ENCODE measurements at regions not wholly inside any gene's neighbourhood (a gene's known extent, or its start where the extent isn't known, plus 50 kb on each side); places are given as distances from the start of the nearest gene placed in this dataset.

GRCh38 chr4:4709736-4710135 is 149.7 kb upstream of the MSX1 start:
- no peak for TF ChIP-seq POLR2A (IDR thresholded peaks at IDR 0.05)
- TF ChIP-seq, protein P1, sequence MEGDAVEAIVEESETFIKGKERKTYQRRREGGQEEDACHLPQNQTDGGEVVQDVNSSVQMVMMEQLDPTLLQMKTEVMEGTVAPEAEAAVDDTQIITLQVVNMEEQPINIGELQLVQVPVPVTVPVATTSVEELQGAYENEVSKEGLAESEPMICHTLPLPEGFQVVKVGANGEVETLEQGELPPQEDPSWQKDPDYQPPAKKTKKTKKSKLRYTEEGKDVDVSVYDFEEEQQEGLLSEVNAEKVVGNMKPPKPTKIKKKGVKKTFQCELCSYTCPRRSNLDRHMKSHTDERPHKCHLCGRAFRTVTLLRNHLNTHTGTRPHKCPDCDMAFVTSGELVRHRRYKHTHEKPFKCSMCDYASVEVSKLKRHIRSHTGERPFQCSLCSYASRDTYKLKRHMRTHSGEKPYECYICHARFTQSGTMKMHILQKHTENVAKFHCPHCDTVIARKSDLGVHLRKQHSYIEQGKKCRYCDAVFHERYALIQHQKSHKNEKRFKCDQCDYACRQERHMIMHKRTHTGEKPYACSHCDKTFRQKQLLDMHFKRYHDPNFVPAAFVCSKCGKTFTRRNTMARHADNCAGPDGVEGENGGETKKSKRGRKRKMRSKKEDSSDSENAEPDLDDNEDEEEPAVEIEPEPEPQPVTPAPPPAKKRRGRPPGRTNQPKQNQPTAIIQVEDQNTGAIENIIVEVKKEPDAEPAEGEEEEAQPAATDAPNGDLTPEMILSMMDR (IDR thresholded peaks at IDR 0.05), result no peak
- H3K27ac ChIP-seq, result no peak overlapping the region
- intact Hi-C loops (cut with DNase I; ENCODE audit: low total_unique reads), result no loop called here
- no peaks in the 10 kb centered on the region for H3K9me3 ChIP-seq
- no peaks in the 10 kb centered on the region for H3K4me1 ChIP-seq
- no peak overlapping the region for H3K4me3 ChIP-seq
- no peaks in the 10 kb centered on the region for H3K27me3 ChIP-seq
- H3K36me3 ChIP-seq, result no peaks in the 10 kb centered on the region
- no peak for DNase-seq

GRCh38 chr4:4704267-4704666 is 155.2 kb upstream of the MSX1 start:
- peak; percentile 40 to 47 for DNase-seq
- intact Hi-C loops (cut with DNase I; ENCODE audit: low total_unique reads), result no loop called here
- Histone ChIP-seq H3K4me3 (no peak overlapping the region), H3K27me3 (no peaks in the 10 kb centered on the region), H3K36me3 (no peaks in the 10 kb centered on the region), H3K27ac (no peak overlapping the region), H3K4me1 (no peaks in the 10 kb centered on the region), H3K9me3 (no peaks in the 10 kb centered on the region)
- TF ChIP-seq, protein P1 (IDR thresholded peaks at IDR 0.05), result no peak
- no peak for TF ChIP-seq POLR2A (IDR thresholded peaks at IDR 0.05)

GRCh38 chr4:4697584-4697983 is 155.7 kb upstream of the STX18 start:
- no peak overlapping the region for H3K27ac ChIP-seq
- intact Hi-C loops (cut with DNase I; ENCODE audit: low total_unique reads), result no loop called here

GRCh38 chr4:4696530-4696929 is 154.7 kb upstream of the STX18 start:
- H3K4me1 ChIP-seq, result no peaks in the 10 kb centered on the region
- intact Hi-C loops (cut with DNase I; ENCODE audit: low total_unique reads), result no loop called here

More at GRCh38 chr4:4697584-4697983, 155.7 kb upstream of the STX18 start:
- TF ChIP-seq POLR2A (IDR thresholded peaks at IDR 0.05), result no peak
- TF ChIP-seq, protein P1 (IDR thresholded peaks at IDR 0.05), result no peak
- Histone ChIP-seq H3K4me1 (no peaks in the 10 kb centered on the region), H3K4me3 (no peak overlapping the region), H3K36me3 (no peaks in the 10 kb centered on the region), H3K9me3 (no peaks in the 10 kb centered on the region), H3K27me3 (no peaks in the 10 kb centered on the region)
- no peak for DNase-seq

DNA sequence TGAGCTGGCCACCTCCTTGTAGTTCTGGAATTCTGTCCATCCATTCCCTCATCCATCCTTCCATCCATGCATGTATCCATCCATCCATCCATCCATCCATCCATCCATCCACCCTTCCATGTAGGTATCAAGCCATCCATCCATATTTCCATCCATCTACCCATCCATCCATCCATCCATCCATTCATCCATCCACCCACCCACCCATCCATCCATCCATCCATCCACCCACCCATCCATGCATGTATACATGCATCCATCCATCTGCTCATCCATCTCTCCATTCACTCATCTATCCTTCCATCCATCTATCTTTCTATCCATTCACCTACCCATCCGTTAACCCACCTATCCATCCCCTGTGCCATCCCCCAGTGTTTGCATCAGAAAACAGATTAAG is 153.6 kb upstream of the STX18 start:
- no peaks in the 10 kb centered on the region for H3K27me3 ChIP-seq
- no peak for DNase-seq
- no peaks in the 10 kb centered on the region for H3K4me1 ChIP-seq
- intact Hi-C loops (cut with DNase I; ENCODE audit: low total_unique reads), result no loop called here
- no peak for TF ChIP-seq POLR2A (IDR thresholded peaks at IDR 0.05)
- no peaks in the 10 kb centered on the region for H3K36me3 ChIP-seq
- H3K9me3 ChIP-seq, result no peaks in the 10 kb centered on the region
- H3K4me3 ChIP-seq, result no peak overlapping the region
- no peak overlapping the region for H3K27ac ChIP-seq

More at GRCh38 chr4:4696530-4696929, 154.7 kb upstream of the STX18 start:
- no peaks in the 10 kb centered on the region for H3K36me3 ChIP-seq
- no peak for TF ChIP-seq POLR2A (IDR thresholded peaks at IDR 0.05)
- TF ChIP-seq, protein P1 (IDR thresholded peaks at IDR 0.05), result no peak
- H3K27me3 ChIP-seq, result no peaks in the 10 kb centered on the region
- H3K9me3 ChIP-seq, result no peaks in the 10 kb centered on the region
- DNase-seq, result no peak
- H3K4me3 ChIP-seq, result no peak overlapping the region
- H3K27ac ChIP-seq, result no peak overlapping the region

GRCh38 chr4:4694827-4695226 is 153.0 kb upstream of the STX18 start:
- H3K27ac ChIP-seq, result no peak overlapping the region
- TF ChIP-seq POLR2A (IDR thresholded peaks at IDR 0.05), result no peak
- TF ChIP-seq, protein P1 (IDR thresholded peaks at IDR 0.05), result no peak
- no peaks in the 10 kb centered on the region for H3K4me1 ChIP-seq
- H3K9me3 ChIP-seq, result no peaks in the 10 kb centered on the region
- no peaks in the 10 kb centered on the region for H3K36me3 ChIP-seq
- no peak overlapping the region for H3K4me3 ChIP-seq
- intact Hi-C loops (cut with DNase I; ENCODE audit: low total_unique reads), result no loop called here
- no peak for DNase-seq
- H3K27me3 ChIP-seq, result no peaks in the 10 kb centered on the region
